Activated B cell treated with CpG ODN at 0.5 μM for 24 hours (primary cell): ENCODE measurements at regions not wholly inside any gene's neighbourhood (a gene's known extent, or its start where the extent isn't known, plus 50 kb on each side); places are given as distances from the start of the nearest gene placed in this dataset.

Source experiments
- ATAC-seq: fragments of 200-7000 bp; cut with Tn5 transposase; one replicate; pipeline ENCODE4 v1.10.0; 2021; ENCODE audit warnings: low read depth, mild to moderate bottlenecking, moderate library complexity
- CTCF ChIA-PET: fragments of 350-600 bp; sonication (Branson Sonifier 250); formaldehyde crosslinking; loops from one replicate; lab custom pipeline; 2021; ENCODE audit warnings: antibody characterized with exemption; lab: Charles Lee
- POLR2A ChIA-PET: fragments of 350-600 bp; sonication (Branson Sonifier 250); formaldehyde crosslinking; loops from one replicate; lab custom pipeline; 2021; ENCODE audit warnings: antibody characterized with exemption; lab: Charles Lee
- DNase-seq: peaks from one replicate; pipeline ENCODE4 v3.0.0; 2022
- H3K27ac Mint-ChIP-seq: one replicate; pipeline ENCODE4 v1.8.0; 2020; ENCODE audit warnings: mixed read lengths
- H3K27me3 Mint-ChIP-seq: one replicate; pipeline ENCODE4 v1.8.0; 2021; ENCODE audit warnings: mixed read lengths
- H3K36me3 Mint-ChIP-seq: one replicate; pipeline ENCODE4 v1.8.0; 2021; ENCODE audit warnings: low read depth, mixed read lengths
- H3K4me1 Mint-ChIP-seq: one replicate; pipeline ENCODE4 v1.8.0; 2021; ENCODE audit warnings: mixed read lengths
- H3K4me3 Mint-ChIP-seq: one replicate; pipeline ENCODE4 v1.8.0; 2020; ENCODE audit warnings: mild to moderate bottlenecking, mixed read lengths
- H3K9me3 Mint-ChIP-seq: one replicate; pipeline ENCODE4 v1.8.0; 2020; ENCODE audit warnings: mixed read lengths
- intact Hi-C: fragments of 100-400 bp; cut with micrococcal nuclease; formaldehyde crosslinking; loops from one replicate; pipeline ENCODE4 v1.15.1; 2024
- TF ChIP-seq, protein P1 (sequence below): fragments of 200-600 bp; IDR thresholded peaks from one replicate; pipeline ENCODE4 v1.8.0; 2022; ENCODE audit warnings: antibody characterized with exemption, mild to moderate bottlenecking

DNA sequence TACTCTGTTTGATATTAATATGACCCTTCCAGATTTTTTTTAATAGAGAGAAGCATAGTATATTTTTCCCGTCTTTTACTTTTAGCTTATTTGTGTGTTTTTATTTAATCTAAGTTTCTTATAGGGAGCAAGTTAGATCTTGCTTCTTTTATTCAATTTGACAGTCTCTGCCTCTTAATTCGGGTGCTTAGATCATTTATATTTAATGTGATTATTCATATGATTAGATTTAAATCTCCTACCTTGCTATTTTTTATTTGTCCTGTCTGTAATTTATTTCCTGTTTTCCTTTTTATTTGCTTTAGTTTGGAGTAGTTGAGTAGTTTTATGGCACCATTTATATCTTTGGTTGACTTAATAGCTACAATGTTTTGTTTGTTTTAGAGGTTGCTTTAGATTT, 66.1 kb downstream of the GJD2 start:
- no peaks in the 10 kb centered on the region for H3K4me1 Mint-ChIP-seq
- intact Hi-C loops = no loop called here

DNA sequence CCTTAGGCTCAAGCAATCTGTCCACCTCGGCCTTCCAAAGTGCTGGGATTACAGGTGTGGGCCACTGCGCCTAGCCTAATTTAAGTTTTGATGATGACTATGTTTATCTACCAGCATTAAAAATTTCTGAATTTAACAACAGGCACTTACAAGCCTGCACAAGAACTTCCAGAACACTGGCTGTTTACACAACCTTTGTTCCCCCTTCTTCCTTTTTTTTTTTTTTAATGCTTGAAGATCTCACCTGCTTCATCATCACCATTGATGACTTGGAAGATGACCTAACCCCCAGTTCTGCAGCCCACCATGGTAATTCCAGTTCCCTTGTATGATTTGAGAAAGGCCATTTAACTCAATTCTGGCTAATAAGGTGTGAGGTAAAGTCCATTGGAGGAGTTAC, 70.4 kb downstream of the GJD2 start:
- no peak overlapping the region for H3K27ac Mint-ChIP-seq
- peaks cover 4% of the 10 kb centered on the region for H3K9me3 Mint-ChIP-seq
- no peak for ATAC-seq
- H3K36me3 Mint-ChIP-seq = no peaks in the 10 kb centered on the region
- TF ChIP-seq, protein P1, sequence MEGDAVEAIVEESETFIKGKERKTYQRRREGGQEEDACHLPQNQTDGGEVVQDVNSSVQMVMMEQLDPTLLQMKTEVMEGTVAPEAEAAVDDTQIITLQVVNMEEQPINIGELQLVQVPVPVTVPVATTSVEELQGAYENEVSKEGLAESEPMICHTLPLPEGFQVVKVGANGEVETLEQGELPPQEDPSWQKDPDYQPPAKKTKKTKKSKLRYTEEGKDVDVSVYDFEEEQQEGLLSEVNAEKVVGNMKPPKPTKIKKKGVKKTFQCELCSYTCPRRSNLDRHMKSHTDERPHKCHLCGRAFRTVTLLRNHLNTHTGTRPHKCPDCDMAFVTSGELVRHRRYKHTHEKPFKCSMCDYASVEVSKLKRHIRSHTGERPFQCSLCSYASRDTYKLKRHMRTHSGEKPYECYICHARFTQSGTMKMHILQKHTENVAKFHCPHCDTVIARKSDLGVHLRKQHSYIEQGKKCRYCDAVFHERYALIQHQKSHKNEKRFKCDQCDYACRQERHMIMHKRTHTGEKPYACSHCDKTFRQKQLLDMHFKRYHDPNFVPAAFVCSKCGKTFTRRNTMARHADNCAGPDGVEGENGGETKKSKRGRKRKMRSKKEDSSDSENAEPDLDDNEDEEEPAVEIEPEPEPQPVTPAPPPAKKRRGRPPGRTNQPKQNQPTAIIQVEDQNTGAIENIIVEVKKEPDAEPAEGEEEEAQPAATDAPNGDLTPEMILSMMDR = no peak
- intact Hi-C loops = no loop called here
- CTCF ChIA-PET = no interaction called here
- POLR2A ChIA-PET = no interaction called here
- H3K4me1 Mint-ChIP-seq = no peaks in the 10 kb centered on the region
- H3K27me3 Mint-ChIP-seq = peaks cover 10% of the 10 kb centered on the region
- no peak overlapping the region for H3K4me3 Mint-ChIP-seq
- no peak for DNase-seq

More for the DNA sequence above, 66.1 kb downstream of the GJD2 start:
- H3K27me3 Mint-ChIP-seq = peaks cover 6% of the 10 kb centered on the region
- ATAC-seq (no peak), DNase-seq (no peak)
- ChIA-PET POLR2A (no interaction called here), CTCF (no interaction called here)
- TF ChIP-seq, protein P1 = no peak
- peaks cover 4% of the 10 kb centered on the region for H3K9me3 Mint-ChIP-seq
- no peak overlapping the region for H3K4me3 Mint-ChIP-seq
- H3K36me3 Mint-ChIP-seq = no peaks in the 10 kb centered on the region
- no peak overlapping the region for H3K27ac Mint-ChIP-seq

DNA sequence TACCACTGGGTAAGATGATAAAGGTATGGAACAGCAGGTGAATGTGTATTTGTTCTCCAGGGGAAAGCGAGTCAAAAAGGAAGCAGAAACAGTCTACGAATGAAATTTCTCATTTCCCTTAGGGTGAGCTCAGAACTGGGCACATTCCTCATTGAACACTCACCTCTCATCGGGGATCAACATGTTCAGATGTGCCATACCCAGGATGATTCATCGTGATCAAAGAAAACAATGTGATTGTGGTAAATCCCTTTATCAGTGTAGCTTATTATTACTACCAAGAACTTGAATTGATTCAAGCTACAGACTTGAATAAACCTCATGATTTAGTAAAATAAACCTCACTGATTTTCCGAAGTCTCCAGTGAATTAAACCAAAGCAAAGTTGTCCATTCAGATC, 72.1 kb downstream of the GJD2 start:
- POLR2A ChIA-PET = no interaction called here
- H3K27me3 Mint-ChIP-seq = peaks cover 6% of the 10 kb centered on the region
- ATAC-seq (no peak), DNase-seq (no peak)
- H3K9me3 Mint-ChIP-seq = no peaks in the 10 kb centered on the region
- H3K4me1 Mint-ChIP-seq = no peaks in the 10 kb centered on the region
- intact Hi-C loops = no loop called here
- H3K27ac Mint-ChIP-seq = no peak overlapping the region
- H3K4me3 Mint-ChIP-seq = no peak overlapping the region
- CTCF ChIA-PET = no interaction called here
- TF ChIP-seq, protein P1 = no peak
- no peaks in the 10 kb centered on the region for H3K36me3 Mint-ChIP-seq

DNA sequence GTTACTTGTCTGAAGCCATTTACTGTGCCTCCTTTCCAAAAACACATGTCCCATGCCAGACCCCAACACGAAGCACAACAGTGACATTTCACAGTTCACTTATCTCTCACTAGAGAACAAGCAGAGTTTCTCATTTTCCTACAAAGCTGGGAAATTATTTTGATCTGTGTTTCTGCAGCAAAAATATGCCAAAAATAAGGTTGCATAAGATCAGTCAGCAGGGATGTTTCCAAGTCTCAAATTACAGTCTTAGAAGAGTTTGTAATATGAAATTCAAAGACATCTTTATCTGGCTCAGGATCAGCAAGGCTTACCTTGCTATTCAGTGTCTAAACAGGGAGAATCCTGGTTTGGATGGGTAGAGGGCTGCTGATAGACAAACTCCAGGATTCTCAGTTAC, 75.5 kb downstream of the GJD2 start:
- ChIA-PET CTCF (no interaction called here), POLR2A (no interaction called here)
- intact Hi-C loops = no loop called here
- no peak overlapping the region for H3K27ac Mint-ChIP-seq
- H3K9me3 Mint-ChIP-seq = no peaks in the 10 kb centered on the region
- no peaks in the 10 kb centered on the region for H3K4me1 Mint-ChIP-seq
- TF ChIP-seq, protein P1 = no peak
- peaks cover 6% of the 10 kb centered on the region for H3K27me3 Mint-ChIP-seq
- no peak overlapping the region for H3K4me3 Mint-ChIP-seq
- ATAC-seq (no peak), DNase-seq (no peak)
- H3K36me3 Mint-ChIP-seq = no peaks in the 10 kb centered on the region

DNA sequence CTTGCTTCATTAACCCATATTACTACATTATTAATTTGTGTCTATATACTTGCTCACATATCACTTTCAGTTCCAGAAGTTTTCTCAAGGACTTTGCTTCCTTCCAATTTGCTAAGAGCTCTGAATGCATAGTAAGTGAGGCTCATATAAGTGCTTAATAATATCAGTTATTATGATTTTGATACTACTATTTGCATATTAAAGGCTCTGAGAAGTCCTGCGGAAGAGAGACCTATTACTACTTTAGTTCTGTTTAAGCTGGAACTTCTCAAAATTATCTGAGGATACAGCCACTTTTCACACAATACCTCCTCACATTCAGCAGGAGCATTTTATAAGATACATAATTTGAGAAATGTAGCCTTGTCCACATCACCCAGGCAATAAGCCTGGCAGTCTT, 81.6 kb downstream of the GJD2 start:
- DNase-seq (no peak), ATAC-seq (no peak)
- Mint-ChIP-seq H3K36me3 (no peaks in the 10 kb centered on the region), H3K4me3 (no peak overlapping the region), H3K4me1 (no peaks in the 10 kb centered on the region), H3K27ac (no peak overlapping the region), H3K9me3 (no peaks in the 10 kb centered on the region), H3K27me3 (peaks cover 15% of the 10 kb centered on the region)
- ChIA-PET POLR2A (no interaction called here), CTCF (no interaction called here)
- intact Hi-C loops = no loop called here
- TF ChIP-seq, protein P1 = no peak
